ENCODE measurements at regions not wholly inside any gene's neighbourhood (a gene's known extent, or its start where the extent isn't known, plus 50 kb on each side); places are given as distances from the start of the nearest gene placed in this dataset.
"Not testable (repeated sequence)": the region's sequence is repeated elsewhere in the genome, so short reads cannot be mapped to it uniquely, and the experiment has no call there.

DNA sequence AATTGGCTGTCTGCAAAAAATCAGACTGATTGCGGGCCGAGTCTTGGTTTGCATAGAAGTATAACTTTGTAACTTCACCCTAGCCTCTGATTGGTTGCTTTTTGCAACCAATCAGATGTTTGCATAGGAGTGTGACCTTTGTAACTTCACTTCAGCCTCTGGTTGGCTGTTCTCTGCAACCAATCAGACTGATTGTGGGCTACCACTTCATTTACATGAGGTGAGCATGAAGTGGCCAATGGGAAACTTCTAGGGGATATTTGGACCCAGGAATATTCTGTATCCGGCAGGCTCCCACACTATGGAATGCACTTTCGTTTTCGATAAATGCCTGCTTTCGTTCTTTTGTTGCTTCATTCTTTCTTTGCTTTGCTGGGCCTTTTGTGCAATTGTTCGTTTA lies 667.7 kb downstream of the FAM133A start:
- DNase-seq (ENCODE audit: low spot score) = not testable (repeated sequence)

DNA sequence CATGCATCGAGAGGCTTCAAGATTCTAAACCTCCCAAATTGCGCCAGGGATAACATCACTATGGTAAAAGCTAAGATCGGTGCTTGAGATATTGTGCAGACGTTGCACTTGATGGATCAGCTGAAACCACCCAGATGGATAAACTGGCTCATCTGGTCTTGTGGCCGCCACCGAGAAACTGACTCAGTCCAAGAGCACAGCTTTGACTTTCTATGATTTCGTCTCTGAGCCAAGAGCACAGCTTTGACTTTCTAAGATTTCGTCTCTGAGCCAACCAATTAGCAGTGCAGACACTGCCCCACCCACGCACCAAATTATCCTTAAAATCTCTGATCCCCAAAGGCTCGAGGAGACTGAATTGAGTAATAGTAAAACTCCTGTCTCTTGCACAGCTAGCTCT lies 687.2 kb downstream of the FAM133A start:
- no peak for DNase-seq (ENCODE audit: low spot score)

DNA sequence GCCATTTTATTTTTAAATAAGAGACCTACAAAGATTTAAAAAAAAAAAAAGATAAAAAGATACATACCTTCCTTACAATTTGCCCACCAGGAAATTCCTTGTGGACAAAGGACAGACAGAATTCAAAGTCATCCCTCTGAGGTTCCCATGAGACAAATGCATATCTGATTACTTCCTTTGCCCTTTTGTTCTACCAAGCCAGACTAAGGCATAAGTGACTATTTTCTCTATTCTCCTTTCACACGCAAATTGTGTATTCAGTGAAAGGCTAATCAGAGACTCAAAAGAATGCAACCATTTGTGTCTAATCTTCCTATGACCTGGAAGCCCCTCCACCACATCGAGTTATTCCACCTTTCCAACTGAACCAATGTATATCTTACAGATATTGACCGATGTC lies 691.7 kb downstream of the FAM133A start:
- no peak for DNase-seq (ENCODE audit: low spot score)

DNA sequence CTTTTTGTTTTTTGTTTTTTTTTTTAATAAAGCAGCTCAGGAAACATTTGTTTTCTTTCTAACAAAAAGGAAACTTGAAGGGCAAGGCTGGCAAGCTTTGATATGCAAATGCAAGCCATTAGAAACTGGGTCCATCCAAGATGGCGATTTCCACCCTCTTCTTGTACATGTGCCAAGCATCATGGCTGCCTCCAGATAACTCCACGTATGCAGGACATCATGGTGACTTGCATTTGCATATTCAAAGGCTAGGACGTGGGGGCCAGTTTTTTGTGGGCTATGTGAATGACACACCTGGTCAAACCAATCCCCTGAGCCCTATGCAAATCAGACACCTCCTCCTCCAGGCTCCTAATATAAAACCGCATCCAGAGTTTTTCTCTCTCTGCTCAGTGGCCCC lies 692.6 kb downstream of the FAM133A start:
- DNase-seq (ENCODE audit: low spot score) = no peak

DNA sequence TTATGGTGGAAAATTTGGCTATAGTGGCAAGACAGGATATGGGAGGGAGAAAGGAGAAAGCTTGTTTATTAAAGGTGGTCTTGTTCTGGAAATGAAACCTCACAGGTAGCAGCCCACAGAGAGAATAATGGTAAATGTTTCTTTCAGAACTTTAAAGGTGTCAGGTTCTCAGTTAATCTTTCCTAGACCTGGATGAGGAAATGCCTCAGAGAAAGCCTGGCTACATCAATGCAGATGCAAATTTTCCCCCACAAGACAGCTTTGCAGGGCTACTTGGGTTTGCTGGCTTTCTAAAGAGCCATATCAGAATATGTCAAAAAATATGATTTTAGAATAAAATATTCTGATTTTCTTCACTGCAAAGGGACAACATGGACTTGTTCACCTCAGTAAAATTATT lies 715.0 kb downstream of the FAM133A start:
- DNase-seq (ENCODE audit: low spot score) = no peak

DNA sequence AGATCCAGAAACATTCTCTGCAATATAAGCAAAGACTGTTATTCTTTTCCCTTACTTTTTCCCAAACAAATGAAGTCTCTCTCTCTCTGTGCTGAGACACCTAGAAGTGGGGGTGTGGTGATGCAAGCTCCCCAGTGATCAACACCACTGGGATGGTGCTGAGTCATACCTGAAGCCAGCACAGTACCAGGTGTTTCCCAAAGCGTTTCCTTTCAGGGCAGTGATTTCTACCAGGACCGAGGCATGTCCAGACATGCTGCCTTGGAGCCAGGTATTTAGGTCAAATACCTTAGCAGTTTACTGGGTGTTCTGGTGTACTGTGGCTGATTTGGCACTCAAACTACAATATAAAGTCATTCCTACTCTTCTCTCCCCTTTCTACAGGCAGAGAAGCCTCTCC lies 726.5 kb downstream of the FAM133A start:
- DNase-seq (ENCODE audit: low spot score) = peak; percentile 2

DNA sequence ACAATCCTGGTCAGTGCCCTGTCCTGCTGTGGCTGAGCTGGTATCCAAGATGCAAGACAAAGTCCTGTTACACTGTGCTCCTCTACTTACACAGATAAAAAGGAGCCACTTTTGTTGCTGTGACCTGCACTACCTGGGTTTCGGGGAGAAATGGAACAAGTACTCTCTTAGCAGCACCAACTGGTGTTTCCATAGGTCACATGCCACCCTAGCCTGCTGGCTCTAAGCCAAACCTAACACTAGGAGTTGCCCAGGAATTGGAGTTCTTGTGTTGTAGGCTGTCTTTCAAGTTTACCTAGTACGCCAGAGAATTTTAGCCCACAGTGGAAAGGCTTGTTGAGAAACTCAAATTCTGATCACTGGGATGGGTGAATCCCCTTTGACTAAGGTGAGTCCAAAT lies 727.4 kb downstream of the FAM133A start:
- no peak for DNase-seq (ENCODE audit: low spot score)

DNA sequence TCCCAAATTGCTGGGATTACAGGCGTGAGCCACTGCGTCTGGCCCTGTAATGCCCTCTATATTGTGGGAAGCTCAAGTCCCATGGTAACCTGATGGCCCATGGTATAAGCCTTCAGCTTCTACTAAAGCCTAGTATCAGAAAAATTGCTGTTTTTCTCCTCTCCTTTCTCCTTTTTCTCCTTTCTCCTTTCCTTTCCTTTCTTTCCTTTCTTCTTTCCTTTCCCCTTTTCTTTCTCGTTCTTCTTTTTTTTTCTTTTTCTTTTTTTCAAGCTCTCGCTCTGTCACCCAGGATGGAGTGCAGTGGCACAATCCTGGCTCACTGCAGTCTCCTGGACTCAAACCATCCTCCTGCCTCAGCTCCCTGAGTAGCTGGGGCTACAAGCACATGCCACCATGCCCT lies 740.7 kb downstream of the FAM133A start:
- no peak for DNase-seq (ENCODE audit: low spot score)

DNA sequence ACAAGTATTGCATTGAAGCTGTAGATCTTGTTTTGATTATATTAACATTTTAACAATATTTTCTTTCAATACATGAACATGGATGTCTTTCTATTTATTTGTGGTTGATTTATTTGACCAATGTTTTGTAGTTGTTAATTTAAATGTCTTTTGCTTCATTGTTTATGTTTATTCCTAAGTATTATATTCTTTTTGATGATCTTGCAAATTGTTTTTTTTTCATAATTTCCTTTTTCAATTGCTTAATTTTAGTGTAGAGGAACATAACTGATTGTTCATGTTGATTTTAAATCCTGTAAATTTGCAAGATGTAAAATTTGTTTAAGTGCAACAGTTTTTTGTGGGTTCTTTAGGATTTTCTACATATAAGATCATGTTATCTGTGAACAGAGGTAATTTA lies 744.1 kb downstream of the FAM133A start:
- DNase-seq (ENCODE audit: low spot score) = no peak

DNA sequence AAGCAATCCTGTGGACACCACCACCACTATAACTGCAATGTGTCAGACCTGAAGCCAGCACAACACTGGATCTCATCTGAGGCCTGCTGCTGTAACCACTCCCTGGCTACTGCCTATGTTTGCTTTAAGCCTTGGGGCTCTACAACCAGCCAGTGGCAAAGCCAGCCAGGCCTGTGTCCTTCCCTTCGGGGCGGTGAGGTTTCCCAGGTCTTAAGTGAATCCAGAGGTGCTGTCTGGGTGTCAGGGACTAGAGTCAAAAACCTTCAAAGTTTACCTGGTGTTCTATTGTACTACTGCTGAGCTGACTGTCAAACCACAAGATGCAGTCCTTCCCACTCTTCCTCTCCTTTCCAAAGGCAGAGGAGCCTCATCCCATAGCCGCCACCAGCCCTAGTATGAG lies 750.5 kb downstream of the FAM133A start:
- no peak for DNase-seq (ENCODE audit: low spot score)

DNA sequence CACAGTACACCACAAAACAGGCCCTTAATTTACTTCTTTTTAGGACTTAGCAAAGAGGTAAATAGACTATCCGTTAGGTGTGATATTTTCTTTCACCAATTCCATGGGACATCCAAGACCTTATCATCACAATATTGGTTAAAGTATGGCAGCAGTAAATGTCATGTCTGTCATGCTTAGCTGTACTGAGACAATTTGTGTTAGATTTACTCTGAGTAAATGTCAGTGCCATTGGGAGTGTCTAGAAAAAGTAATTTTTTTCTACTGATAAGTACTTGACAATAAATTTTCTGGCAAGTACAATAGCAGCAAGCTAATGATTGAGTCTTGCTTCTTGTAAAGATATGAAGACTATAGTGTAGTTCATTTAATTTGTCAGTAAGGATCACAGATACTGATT lies 756.1 kb downstream of the FAM133A start:
- no peak for DNase-seq (ENCODE audit: low spot score)

DNA sequence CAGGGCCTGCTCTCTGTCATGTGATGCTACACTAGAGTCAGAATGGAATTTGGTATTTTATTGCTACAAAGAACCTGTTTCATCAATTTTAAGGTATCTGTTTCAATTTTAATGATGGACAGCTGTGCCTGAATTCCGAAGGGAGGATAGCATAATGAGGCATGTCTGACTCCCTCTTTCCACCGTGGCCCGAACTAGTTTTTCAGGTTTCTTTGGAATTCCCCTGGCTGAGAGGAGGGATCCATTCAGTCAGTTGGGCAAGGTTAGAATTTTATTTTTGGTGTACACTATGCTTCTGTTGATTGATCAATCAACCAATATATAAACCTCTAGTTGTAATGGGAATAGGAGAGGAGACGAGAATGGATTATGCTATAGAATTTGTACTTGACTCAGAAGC lies 761.8 kb downstream of the FAM133A start:
- DNase-seq (ENCODE audit: low spot score) = no peak

DNA sequence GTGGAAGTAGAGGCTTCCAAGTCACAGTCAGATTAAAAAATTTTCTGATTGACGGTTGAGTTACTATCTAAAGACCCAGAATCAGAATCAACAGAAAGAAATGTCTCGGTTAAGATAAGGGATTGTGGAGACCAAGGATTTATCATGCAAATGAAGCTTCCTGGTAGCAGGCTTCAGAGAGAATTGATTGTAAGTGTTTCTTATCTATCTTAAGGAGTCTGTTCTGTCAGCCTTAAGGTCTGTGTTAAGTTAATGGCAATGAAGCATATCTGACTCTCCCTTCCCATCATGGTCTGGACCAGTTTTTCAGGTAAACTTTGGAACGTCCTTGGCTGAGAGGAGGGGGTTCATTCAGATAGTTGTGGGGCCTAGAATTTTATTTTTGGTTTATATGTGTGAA lies 780.2 kb downstream of the FAM133A start:
- DNase-seq (ENCODE audit: low spot score) = no peak

DNA sequence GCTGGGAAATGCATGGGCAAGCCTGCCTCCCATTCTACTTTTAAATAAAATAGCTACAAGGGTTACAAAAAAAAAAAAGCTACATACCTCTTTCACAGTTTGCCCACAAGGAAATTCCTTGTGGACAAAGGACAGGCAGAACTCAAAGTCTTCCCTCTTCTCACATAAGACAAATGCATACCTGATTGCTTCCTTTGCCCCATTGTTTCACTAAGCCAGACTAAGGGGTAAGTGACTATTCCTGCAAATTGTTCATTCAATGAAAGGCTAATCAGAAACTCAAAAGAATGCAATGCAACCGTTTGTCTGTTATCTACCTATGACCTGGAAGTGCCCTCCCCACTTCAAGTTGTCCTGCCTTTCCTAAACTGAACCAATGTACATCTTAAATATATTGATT lies 780.6 kb downstream of the FAM133A start:
- DNase-seq (ENCODE audit: low spot score) = no peak

DNA sequence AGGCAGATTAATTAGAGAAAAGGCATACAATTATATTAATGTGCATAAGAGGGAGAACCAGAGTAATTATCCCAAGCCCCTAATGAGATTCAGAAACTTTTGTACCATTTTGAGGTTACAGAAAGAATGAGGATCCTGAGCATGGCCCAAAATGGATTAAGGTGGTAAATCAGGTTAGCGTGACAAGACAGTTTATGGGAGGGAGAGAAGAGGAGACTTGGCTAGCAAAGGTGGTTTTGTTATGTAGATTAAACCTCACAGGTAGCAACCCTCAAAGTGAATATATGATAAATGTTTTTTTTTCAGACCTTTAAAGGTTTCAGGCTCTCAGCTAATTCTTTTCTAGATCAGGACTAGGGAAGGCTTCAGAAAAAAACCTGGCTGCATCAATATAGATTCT lies 781.8 kb downstream of the FAM133A start:
- no peak for DNase-seq (ENCODE audit: low spot score)

DNA sequence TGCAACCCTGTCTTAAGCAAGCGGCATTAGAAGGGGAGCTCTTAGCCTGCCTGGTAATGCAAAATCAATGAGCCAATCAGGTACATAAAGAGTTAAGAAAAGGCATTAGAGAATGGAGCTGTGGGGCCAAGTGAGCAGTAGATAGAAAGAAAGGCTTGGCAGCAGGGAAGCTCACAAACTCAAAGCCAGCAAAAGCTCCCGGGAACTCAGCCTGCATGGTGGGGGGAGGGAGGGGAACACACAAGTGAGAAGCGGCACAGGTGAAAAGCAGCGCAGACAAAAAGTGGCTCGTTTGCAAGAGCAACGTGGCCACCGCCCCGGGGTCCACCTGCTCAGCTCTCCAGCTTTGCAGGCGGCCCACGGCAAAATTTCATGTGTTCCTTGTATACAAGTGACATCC lies 818.5 kb downstream of the FAM133A start:
- DNase-seq (ENCODE audit: low spot score) = peak; percentile 23

DNA sequence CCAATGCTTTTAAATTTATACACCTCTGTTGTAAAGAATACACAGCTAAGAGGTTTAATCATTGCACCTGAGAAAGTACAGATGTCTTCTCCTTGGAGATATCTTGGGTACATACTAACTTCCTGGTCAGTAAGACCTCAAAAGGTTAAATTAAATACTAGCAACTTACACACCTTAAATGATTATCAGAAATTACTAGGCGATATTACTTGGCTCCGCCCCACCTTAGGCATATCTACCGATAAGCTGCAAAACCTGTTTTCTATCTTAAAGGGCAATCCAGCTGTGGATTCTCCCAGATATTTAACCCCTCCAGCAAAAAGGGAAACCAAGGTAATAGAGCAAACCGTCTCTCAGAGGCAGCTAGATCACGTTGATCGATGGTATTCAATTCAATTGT lies 819.4 kb downstream of the FAM133A start:
- no peak for DNase-seq (ENCODE audit: low spot score)

DNA sequence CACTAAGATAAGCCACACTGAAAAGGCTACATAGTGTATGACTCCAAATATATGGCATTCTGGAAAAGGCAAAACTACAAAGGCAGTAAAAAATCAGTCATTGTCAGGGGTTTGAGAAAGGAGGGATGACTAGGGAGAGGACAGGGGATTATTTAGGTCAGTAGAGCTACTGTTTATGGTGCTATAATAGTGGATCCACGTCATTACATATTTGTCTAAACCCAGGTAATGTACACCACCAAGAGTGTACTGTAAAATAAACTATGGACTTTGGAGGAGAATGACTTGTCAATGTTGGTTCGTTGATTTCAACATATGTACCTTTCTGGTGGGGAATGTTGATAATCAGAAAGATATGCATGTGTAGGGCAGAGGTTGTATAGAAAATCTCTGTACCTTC lies 837.6 kb downstream of the FAM133A start:
- no peak for DNase-seq (ENCODE audit: low spot score)

DNA sequence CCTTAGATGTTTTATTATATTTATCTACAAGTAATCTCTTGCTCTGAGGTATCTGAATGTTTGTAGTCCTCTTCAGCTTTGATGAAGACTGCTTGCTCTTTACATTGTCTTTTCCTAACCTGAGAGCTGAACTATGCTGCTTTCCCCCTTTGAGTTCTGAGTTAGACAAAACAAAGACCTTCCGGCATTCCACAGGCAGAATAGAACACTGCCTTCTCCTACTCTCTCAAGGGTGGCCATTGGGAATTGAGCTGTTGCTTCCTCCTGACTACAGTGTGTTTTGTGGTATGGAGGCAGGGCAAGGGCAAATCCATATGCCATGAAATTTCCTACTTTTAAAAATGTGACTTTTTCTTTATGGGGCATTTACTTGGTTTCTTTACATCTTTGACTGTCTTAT lies 841.0 kb downstream of the FAM133A start:
- peak; percentile 15 for DNase-seq (ENCODE audit: low spot score)

DNA sequence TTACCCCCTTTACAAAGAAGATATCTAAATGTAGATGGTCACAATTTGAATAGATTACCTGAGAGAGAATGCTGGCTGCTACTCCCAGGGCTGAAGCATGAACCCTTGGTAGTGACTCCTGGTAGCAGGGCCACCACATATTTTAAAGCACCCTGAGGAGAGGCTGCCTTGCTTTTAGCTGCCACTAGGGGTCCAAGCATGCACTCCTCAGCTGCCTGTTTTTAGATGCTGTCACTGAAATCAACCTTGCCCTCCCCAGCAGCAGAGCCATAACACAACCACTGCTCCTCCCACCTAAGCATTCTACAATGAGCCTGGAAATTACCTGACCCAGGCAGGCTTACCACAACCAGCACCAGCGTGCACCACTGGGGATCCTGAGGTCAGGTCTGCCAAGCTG lies 850.9 kb downstream of the FAM133A start:
- DNase-seq (ENCODE audit: low spot score) = peak; percentile 1

DNA sequence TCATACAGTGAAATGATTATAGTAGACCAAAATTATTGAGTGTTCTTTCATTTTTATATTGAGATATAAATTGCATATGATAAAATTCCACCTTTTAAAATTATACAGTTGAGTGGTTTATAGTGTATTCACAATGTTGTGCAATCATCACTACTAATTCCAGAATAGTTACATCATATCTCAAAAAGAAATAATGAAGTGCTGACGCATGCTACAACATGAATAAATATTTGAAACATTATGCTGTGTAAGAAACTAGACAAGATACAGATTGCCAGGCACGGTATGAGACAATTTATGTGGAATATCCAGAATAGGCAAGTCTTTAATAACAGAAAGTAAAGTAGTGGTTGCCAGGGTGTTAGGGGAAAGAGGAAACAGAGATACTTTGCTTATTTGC lies 871.7 kb downstream of the FAM133A start:
- no peak for DNase-seq (ENCODE audit: low spot score)

DNA sequence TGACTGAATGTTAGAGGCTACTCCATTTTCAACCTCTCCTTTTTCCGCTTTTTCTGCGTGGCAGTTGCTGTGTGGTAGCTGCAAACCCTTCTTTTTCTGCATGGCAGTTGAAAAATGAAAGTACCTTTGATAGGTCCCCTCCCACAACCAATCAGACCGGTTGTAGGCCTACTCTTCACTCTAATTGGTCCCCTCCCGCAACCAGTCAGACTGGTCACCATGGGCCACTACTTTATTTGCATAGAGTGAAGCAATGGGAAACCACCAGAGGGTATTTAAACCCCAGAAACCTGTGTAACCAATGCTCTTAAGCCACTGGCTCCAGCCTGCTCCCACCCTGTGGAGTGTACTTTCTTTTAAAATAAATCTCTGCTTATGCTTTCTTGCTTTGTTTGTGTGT lies 877.8 kb downstream of the FAM133A start:
- no peak for DNase-seq (ENCODE audit: low spot score)

DNA sequence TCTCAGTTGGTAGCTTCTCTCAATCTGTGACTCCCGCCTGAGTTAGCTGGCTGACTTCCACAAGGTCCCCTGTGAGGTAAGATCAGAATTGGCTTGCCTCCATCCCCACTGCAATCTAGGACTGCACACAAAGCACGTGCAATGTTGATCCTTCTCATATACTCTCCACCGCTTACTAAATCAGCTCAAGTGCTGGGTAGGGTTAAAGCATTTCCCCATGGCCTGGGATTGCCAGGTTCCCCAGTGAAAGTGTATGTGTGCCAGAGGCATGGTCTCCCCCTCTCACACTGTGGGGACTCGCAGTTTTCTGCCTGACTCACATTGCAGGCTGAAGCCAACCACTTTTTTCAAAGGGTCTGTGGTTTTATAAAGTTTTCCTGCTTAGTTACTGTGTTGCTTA lies 886.9 kb downstream of the FAM133A start:
- no peak for DNase-seq (ENCODE audit: low spot score)

DNA sequence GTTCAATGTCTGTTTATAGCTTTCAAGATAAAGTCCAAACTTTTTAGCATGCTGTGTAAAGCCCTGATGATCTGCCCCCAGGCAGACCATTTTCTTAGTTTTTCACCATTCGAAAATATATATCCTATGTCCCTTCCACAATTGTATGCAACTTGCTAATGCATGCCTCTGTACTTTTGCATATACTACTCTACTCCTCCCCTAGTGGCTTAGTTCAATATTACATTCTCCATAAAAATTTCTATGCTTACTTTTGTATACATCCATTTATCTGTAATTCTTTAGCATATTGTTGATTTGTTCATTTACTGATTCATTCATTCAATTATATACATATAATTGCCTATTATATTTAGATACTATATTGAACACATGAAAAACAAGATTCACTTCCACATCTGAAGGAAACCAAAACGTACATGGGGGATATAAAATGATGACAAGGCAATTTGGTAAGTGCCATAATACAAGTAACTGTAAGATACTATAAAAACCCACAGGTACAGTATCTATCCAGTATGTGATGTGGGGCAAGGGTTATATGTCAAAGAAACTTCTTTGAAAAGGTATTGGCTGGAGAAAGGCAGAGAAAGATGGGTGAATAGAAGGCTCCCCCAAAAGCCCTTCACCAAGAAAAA lies 902.5 kb downstream of the FAM133A start:
- DNase-seq (ENCODE audit: low spot score) = no peak

DNA sequence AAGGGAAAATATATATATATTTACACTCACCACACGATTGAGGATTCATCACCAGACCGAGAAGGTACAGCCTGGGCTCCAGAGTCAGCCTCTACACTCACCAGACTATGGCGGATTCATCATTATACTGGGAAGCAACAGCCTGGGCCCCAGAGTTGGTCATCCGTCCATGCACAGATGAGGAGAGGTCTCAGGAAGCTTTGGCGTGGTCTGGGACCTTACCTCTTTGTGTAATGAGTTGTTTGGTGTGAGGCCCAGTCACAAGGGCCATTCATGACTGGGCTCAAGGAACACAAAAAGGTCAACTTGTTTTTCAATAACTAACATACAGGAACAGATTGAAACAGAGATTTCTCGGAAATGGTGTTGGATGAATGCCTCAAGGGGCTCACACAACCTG lies 926.1 kb downstream of the FAM133A start:
- no peak for DNase-seq (ENCODE audit: low spot score)

Data from iPS-NIHi11 (cell line).